ENCODE measurements at regions not wholly inside any gene's neighbourhood (a gene's known extent, or its start where the extent isn't known, plus 50 kb on each side); places are given as distances from the start of the nearest gene placed in this dataset.

DNA sequence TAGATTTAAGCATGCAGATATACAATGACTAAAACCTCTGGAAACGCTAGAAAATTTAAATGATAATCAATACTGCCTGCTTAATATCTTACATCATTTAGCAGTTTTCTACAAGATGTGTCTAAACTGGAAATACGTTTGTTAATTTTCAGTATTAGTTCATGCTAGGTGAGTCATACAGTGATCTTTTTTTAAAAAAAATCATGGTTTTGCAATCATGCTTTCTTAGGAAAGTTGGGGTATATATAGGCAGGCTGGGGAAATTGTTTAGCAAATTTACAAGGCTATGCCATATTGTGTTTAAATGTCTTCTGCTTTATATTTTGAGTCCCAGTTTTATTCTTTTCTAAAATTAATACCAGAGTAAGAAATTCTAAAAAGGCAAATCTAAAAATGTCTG, 245.4 kb upstream of the SPRY2 start:
- no peak for DNase-seq
- Histone ChIP-seq H3K4me3 (replicated peaks in 1 of 3; ENCODE audit: low read depth in 2 of 3, low read length in 3 of 3) (no peak overlapping the region), H3K4me2 (replicated peaks; ENCODE audit: extremely low read depth, low read length, poor library complexity, severe bottlenecking) (no peak overlapping the region), H3K36me3 (replicated peaks in 1 of 2; ENCODE audit: control insufficient read depth in 1 of 2, insufficient read depth in 2 of 2, low read length in 2 of 2) (no peaks in the 10 kb centered on the region), H3K27ac (ENCODE audit: low read depth in 1 of 2, low read length in 2 of 2) (no peak overlapping the region), H2AFZ (ENCODE audit: insufficient read depth, low read depth, low read length, poor library complexity, severe bottlenecking) (no peak overlapping the region), H3K27me3 (ENCODE audit: control insufficient read depth in 2 of 2, insufficient read depth in 2 of 2, low read length in 2 of 2) (no peaks in the 10 kb centered on the region), H4K20me1 (ENCODE audit: insufficient read depth, low read length) (no peaks in the 10 kb centered on the region), H3K79me2 (ENCODE audit: insufficient read depth, low read length) (no peaks in the 10 kb centered on the region), H3K9me3 (replicated peaks in 1 of 2; ENCODE audit: control insufficient read depth in 1 of 2, insufficient read depth in 1 of 2, low read length in 2 of 2) (no peaks in the 10 kb centered on the region), H3K9ac (ENCODE audit: insufficient read depth, low read length, poor library complexity, severe bottlenecking) (no peak overlapping the region), H3K4me1 (ENCODE audit: control insufficient read depth in 1 of 2, insufficient read depth in 2 of 2, low read length in 2 of 2) (no peaks in the 10 kb centered on the region)
- Mint-ChIP-seq H3K27me3 (ENCODE audit: low read depth in 3 of 3) (no peaks in the 10 kb centered on the region), H3K9me3 (peaks cover 0 to 7% (median 1%) of the 10 kb centered on the region in 7 donors), H3K27ac (no peak overlapping the region), H3K36me3 (no peaks in the 10 kb centered on the region), H3K4me1 (peaks cover 3% of the 10 kb centered on the region), H3K4me3 (no peak overlapping the region)
- intact Hi-C loops (cut with micrococcal nuclease) = no loop called here
- TF ChIP-seq, protein P1, sequence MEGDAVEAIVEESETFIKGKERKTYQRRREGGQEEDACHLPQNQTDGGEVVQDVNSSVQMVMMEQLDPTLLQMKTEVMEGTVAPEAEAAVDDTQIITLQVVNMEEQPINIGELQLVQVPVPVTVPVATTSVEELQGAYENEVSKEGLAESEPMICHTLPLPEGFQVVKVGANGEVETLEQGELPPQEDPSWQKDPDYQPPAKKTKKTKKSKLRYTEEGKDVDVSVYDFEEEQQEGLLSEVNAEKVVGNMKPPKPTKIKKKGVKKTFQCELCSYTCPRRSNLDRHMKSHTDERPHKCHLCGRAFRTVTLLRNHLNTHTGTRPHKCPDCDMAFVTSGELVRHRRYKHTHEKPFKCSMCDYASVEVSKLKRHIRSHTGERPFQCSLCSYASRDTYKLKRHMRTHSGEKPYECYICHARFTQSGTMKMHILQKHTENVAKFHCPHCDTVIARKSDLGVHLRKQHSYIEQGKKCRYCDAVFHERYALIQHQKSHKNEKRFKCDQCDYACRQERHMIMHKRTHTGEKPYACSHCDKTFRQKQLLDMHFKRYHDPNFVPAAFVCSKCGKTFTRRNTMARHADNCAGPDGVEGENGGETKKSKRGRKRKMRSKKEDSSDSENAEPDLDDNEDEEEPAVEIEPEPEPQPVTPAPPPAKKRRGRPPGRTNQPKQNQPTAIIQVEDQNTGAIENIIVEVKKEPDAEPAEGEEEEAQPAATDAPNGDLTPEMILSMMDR (IDR thresholded peaks at IDR 0.05) = no peak
- no CpG with 5 or more reads among the region's 2 CpGs for WGBS (ENCODE audit: insufficient coverage)

DNA sequence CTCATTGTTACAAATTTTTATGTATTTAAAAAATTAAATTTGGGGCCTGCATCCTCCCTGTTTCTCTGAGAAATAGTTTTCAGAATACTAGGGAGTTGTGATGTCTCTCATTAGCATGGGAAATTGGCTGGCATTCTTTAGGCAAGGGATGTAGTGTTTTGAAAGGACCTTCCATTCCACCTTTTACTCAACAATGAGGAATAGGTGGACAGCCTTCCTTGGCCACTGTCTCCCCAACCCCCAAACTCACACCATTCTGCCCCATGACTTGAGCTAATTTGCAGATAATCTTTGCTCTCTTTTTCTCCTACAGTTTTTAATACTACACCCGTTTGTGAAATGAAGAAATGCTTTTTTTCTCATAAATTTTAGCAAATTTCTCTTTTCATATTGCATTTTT, 244.6 kb upstream of the SPRY2 start:
- H3K9me3 ChIP-seq (replicated peaks in 1 of 2; ENCODE audit: control insufficient read depth in 1 of 2, insufficient read depth in 1 of 2, low read length in 2 of 2) = no peaks in the 10 kb centered on the region
- H3K27me3 ChIP-seq (ENCODE audit: control insufficient read depth in 2 of 2, insufficient read depth in 2 of 2, low read length in 2 of 2) = no peaks in the 10 kb centered on the region
- no CpG with 5 or more reads among the region's 1 CpG for whole genome bisulfite sequencing (ENCODE audit: insufficient coverage)
- no peaks in the 10 kb centered on the region for H3K36me3 ChIP-seq (replicated peaks in 1 of 2; ENCODE audit: control insufficient read depth in 1 of 2, insufficient read depth in 2 of 2, low read length in 2 of 2)
- no peak for DNase-seq
- H3K4me3 ChIP-seq (replicated peaks in 1 of 3; ENCODE audit: low read depth in 2 of 3, low read length in 3 of 3) = no peak overlapping the region
- H3K4me2 ChIP-seq (replicated peaks; ENCODE audit: extremely low read depth, low read length, poor library complexity, severe bottlenecking) = no peak overlapping the region
- Mint-ChIP-seq H3K27ac (no peak overlapping the region), H3K36me3 (no peaks in the 10 kb centered on the region), H3K4me3 (no peak overlapping the region), H3K4me1 (peaks cover 3% of the 10 kb centered on the region), H3K27me3 (ENCODE audit: low read depth in 3 of 3) (no peaks in the 10 kb centered on the region), H3K9me3 (peaks cover 0 to 11% (median 4%) of the 10 kb centered on the region in 7 donors)
- TF ChIP-seq, protein P1 (IDR thresholded peaks at IDR 0.05) = no peak
- no peaks in the 10 kb centered on the region for H4K20me1 ChIP-seq (ENCODE audit: insufficient read depth, low read length)
- H3K27ac ChIP-seq (ENCODE audit: low read depth in 1 of 2, low read length in 2 of 2) = no peak overlapping the region
- intact Hi-C loops (cut with micrococcal nuclease) = no loop called here
- H2AFZ ChIP-seq (ENCODE audit: insufficient read depth, low read depth, low read length, poor library complexity, severe bottlenecking) = no peak overlapping the region
- no peaks in the 10 kb centered on the region for H3K79me2 ChIP-seq (ENCODE audit: insufficient read depth, low read length)
- H3K9ac ChIP-seq (ENCODE audit: insufficient read depth, low read length, poor library complexity, severe bottlenecking) = no peak overlapping the region
- no peaks in the 10 kb centered on the region for H3K4me1 ChIP-seq (ENCODE audit: control insufficient read depth in 1 of 2, insufficient read depth in 2 of 2, low read length in 2 of 2)

Measured in CD14-positive monocyte (primary cell).